HG03280 (cell line): ENCODE measurements at regions not wholly inside any gene's neighbourhood (a gene's known extent, or its start where the extent isn't known, plus 50 kb on each side); places are given as distances from the start of the nearest gene placed in this dataset.

Experiments used
- ATAC-seq: cut with Tn5 transposase; IDR thresholded peaks from one replicate; pipeline ENCODE4 v1.9.1; 2021; ENCODE audit warnings: mild to moderate bottlenecking, moderate library complexity; ENCODE audit not compliant: unreplicated experiment

- no peak for ATAC-seq
Observed at GRCh38 chr2:146037334-146037870, 1517.5 kb upstream of the ZEB2 start.

GRCh38 chr2:146031158-146031557, 1511.2 kb upstream of the ZEB2 start:
- no peak for ATAC-seq

GRCh38 chr2:146027156-146027555, 1507.2 kb upstream of the ZEB2 start:
- ATAC-seq = no peak

GRCh38 chr2:146025519-146025918, 1505.6 kb upstream of the ZEB2 start:
- ATAC-seq = no peak

GRCh38 chr2:146024212-146024743, 1504.4 kb upstream of the ZEB2 start:
- no peak for ATAC-seq

- ATAC-seq = no peak
Observed at GRCh38 chr2:146004462-146004861, 1484.5 kb upstream of the ZEB2 start.

- ATAC-seq = no peak
Observed at GRCh38 chr2:146003337-146003736, 1483.4 kb upstream of the ZEB2 start.

GRCh38 chr2:145994910-145995309, 1475.0 kb upstream of the ZEB2 start:
- ATAC-seq = no peak

GRCh38 chr2:145992572-145992971, 1472.7 kb upstream of the ZEB2 start:
- no peak for ATAC-seq

- ATAC-seq = no peak
Observed at GRCh38 chr2:145987793-145988192, 1467.9 kb upstream of the ZEB2 start.

- ATAC-seq = no peak
Observed at GRCh38 chr2:145985517-145985916, 1465.6 kb upstream of the ZEB2 start.

GRCh38 chr2:145984580-145984979, 1464.7 kb upstream of the ZEB2 start:
- ATAC-seq = no peak

GRCh38 chr2:145980318-145980717, 1460.4 kb upstream of the ZEB2 start:
- ATAC-seq = no peak

- ATAC-seq = no peak
Observed at GRCh38 chr2:145975406-145975805, 1455.5 kb upstream of the ZEB2 start.

GRCh38 chr2:145961846-145962245, 1441.9 kb upstream of the ZEB2 start:
- ATAC-seq = no peak

GRCh38 chr2:145960479-145961163, 1440.7 kb upstream of the ZEB2 start:
- ATAC-seq = no peak

GRCh38 chr2:145958611-145959010, 1438.7 kb upstream of the ZEB2 start:
- no peak for ATAC-seq

- no peak for ATAC-seq
Observed at GRCh38 chr2:145957929-145958328, 1438.0 kb upstream of the ZEB2 start.

- ATAC-seq = no peak
Observed at GRCh38 chr2:145939949-145940348, 1420.0 kb upstream of the ZEB2 start.

GRCh38 chr2:145935016-145935415, 1415.1 kb upstream of the ZEB2 start:
- ATAC-seq = no peak

- ATAC-seq = no peak
Observed at GRCh38 chr2:145931781-145932395, 1412.0 kb upstream of the ZEB2 start.

GRCh38 chr2:145930318-145930717, 1410.4 kb upstream of the ZEB2 start:
- ATAC-seq = no peak
